ENCODE measurements at regions not wholly inside any gene's neighbourhood (a gene's known extent, or its start where the extent isn't known, plus 50 kb on each side); places are given as distances from the start of the nearest gene placed in this dataset.

GRCh38 chr2:41242001-41242331 lies 790.1 kb upstream of the SLC8A1 start:
- H3K27ac ChIP-seq (ENCODE audit: insufficient read depth, low read length) = no peak overlapping the region
- no peak for DNase-seq (ENCODE audit: low read depth in 2 of 2)
- H3K27me3 ChIP-seq (ENCODE audit: control insufficient read depth, insufficient read depth, low read length) = no peaks in the 10 kb centered on the region
- no peak overlapping the region for H3K4me3 ChIP-seq (replicated peaks in 1 of 4; ENCODE audit: control extremely low read depth in 1 of 4, insufficient read depth in 1 of 4, low read depth in 3 of 4, low read length in 4 of 4)
- H3K9ac ChIP-seq (ENCODE audit: insufficient read depth, low read length) = no peak overlapping the region
- H4K20me1 ChIP-seq (ENCODE audit: control insufficient read depth, extremely low read depth, insufficient read depth, low read length) = no peaks in the 10 kb centered on the region
- no peaks in the 10 kb centered on the region for H3K79me2 ChIP-seq (ENCODE audit: control insufficient read depth, insufficient read depth, low read length)
- H3K4me1 ChIP-seq (ENCODE audit: control insufficient read depth, extremely low read depth, insufficient read depth, low read length) = no peaks in the 10 kb centered on the region
- H3K9me3 ChIP-seq (ENCODE audit: control insufficient read depth, insufficient read depth, low read depth, low read length) = no peaks in the 10 kb centered on the region
- H3K36me3 ChIP-seq (ENCODE audit: control insufficient read depth, insufficient read depth, low read length) = no peaks in the 10 kb centered on the region
- H3K4me2 ChIP-seq (ENCODE audit: extremely low read depth, insufficient read depth, low read length) = no peak overlapping the region
- H2AFZ ChIP-seq (ENCODE audit: low read length) = no peak overlapping the region
- TF ChIP-seq EZH2 (IDR thresholded peaks at IDR 0.05; ENCODE audit: low read length, missing control alignments) = no peak
- no peak for TF ChIP-seq CTCF (conservative IDR thresholded peaks at IDR 0.05 in 1 of 2, IDR thresholded peaks at IDR 0.05 in 1 of 2; ENCODE audit: low read depth in 1 of 2, low read length in 2 of 2)

GRCh38 chr2:41267929-41268659 lies 779.7 kb upstream of the PKDCC start:
- Histone ChIP-seq H3K27ac (ENCODE audit: insufficient read depth, low read length) (no peak overlapping the region), H3K27me3 (ENCODE audit: control insufficient read depth, insufficient read depth, low read length) (no peaks in the 10 kb centered on the region), H3K9me3 (ENCODE audit: control insufficient read depth, insufficient read depth, low read depth, low read length) (no peaks in the 10 kb centered on the region), H3K79me2 (ENCODE audit: control insufficient read depth, insufficient read depth, low read length) (no peaks in the 10 kb centered on the region), H3K4me1 (ENCODE audit: control insufficient read depth, extremely low read depth, insufficient read depth, low read length) (no peaks in the 10 kb centered on the region), H3K36me3 (ENCODE audit: control insufficient read depth, insufficient read depth, low read length) (no peaks in the 10 kb centered on the region), H2AFZ (ENCODE audit: low read length) (no peak overlapping the region), H3K4me3 (replicated peaks in 1 of 4; ENCODE audit: control extremely low read depth in 1 of 4, insufficient read depth in 1 of 4, low read depth in 3 of 4, low read length in 4 of 4) (no peak overlapping the region), H3K4me2 (ENCODE audit: extremely low read depth, insufficient read depth, low read length) (no peak overlapping the region), H3K9ac (ENCODE audit: insufficient read depth, low read length) (no peak overlapping the region), H4K20me1 (ENCODE audit: control insufficient read depth, extremely low read depth, insufficient read depth, low read length) (no peaks in the 10 kb centered on the region)
- no peak for DNase-seq (ENCODE audit: low read depth in 2 of 2)
- TF ChIP-seq CTCF (conservative IDR thresholded peaks at IDR 0.05 in 1 of 2, IDR thresholded peaks at IDR 0.05 in 1 of 2; ENCODE audit: low read depth in 1 of 2, low read length in 2 of 2) = no peak
- no peak for TF ChIP-seq EZH2 (IDR thresholded peaks at IDR 0.05; ENCODE audit: low read length, missing control alignments)

GRCh38 chr2:41283079-41283775 lies 764.6 kb upstream of the PKDCC start:
- Histone ChIP-seq H2AFZ (ENCODE audit: low read length) (no peak overlapping the region), H3K36me3 (ENCODE audit: control insufficient read depth, insufficient read depth, low read length) (no peaks in the 10 kb centered on the region), H3K4me2 (ENCODE audit: extremely low read depth, insufficient read depth, low read length) (no peak overlapping the region), H4K20me1 (ENCODE audit: control insufficient read depth, extremely low read depth, insufficient read depth, low read length) (no peaks in the 10 kb centered on the region), H3K27ac (ENCODE audit: insufficient read depth, low read length) (no peak overlapping the region), H3K27me3 (ENCODE audit: control insufficient read depth, insufficient read depth, low read length) (no peaks in the 10 kb centered on the region), H3K9me3 (ENCODE audit: control insufficient read depth, insufficient read depth, low read depth, low read length) (no peaks in the 10 kb centered on the region), H3K4me3 (replicated peaks in 1 of 4; ENCODE audit: control extremely low read depth in 1 of 4, insufficient read depth in 1 of 4, low read depth in 3 of 4, low read length in 4 of 4) (no peak overlapping the region), H3K9ac (ENCODE audit: insufficient read depth, low read length) (no peak overlapping the region), H3K79me2 (ENCODE audit: control insufficient read depth, insufficient read depth, low read length) (no peaks in the 10 kb centered on the region), H3K4me1 (ENCODE audit: control insufficient read depth, extremely low read depth, insufficient read depth, low read length) (no peaks in the 10 kb centered on the region)
- TF ChIP-seq CTCF (conservative IDR thresholded peaks at IDR 0.05 in 1 of 2, IDR thresholded peaks at IDR 0.05 in 1 of 2; ENCODE audit: low read depth in 1 of 2, low read length in 2 of 2) (no peak), EZH2 (IDR thresholded peaks at IDR 0.05; ENCODE audit: low read length, missing control alignments) (no peak)
- peak in 1 of 2 donors; percentile 55 for DNase-seq (ENCODE audit: low read depth in 2 of 2)

All from fibroblast of lung (primary cell).